ENCODE measurements at regions not wholly inside any gene's neighbourhood (a gene's known extent, or its start where the extent isn't known, plus 50 kb on each side); places are given as distances from the start of the nearest gene placed in this dataset.

DNA sequence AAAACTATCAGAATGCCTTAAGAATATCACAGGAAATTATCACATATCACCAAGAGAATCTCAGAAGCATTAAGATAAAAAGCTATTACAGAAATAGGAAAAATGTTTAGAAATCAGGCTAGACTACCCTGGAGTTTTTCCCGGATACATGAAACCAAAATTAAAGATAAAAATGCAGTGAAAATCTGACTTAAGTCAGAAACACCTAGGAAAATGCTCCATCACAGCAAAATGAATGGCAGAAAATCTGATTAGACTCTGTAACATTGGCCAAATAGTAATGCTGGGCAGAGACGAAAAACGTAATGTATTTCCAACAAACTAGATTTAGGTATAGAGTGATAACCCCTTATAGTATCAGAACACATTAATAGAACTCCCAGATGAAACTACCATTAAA, 1626.7 kb upstream of the C9orf72 start:
- H3K36me3 Mint-ChIP-seq = no peaks in the 10 kb centered on the region
- no peaks in the 10 kb centered on the region for H3K4me1 ChIP-seq
- DNase-seq (ENCODE audit: low spot score) = no peak
- no peaks in the 10 kb centered on the region for H3K27me3 ChIP-seq
- no peaks in the 10 kb centered on the region for H4K20me1 ChIP-seq (ENCODE audit: low read depth)
- no peaks in the 10 kb centered on the region for H3K9me3 Mint-ChIP-seq
- no peak overlapping the region for H3K27ac Mint-ChIP-seq
- no peak for TF ChIP-seq EZH2phosphoT487 (IDR thresholded peaks at IDR 0.05)
- TF ChIP-seq, protein P1, sequence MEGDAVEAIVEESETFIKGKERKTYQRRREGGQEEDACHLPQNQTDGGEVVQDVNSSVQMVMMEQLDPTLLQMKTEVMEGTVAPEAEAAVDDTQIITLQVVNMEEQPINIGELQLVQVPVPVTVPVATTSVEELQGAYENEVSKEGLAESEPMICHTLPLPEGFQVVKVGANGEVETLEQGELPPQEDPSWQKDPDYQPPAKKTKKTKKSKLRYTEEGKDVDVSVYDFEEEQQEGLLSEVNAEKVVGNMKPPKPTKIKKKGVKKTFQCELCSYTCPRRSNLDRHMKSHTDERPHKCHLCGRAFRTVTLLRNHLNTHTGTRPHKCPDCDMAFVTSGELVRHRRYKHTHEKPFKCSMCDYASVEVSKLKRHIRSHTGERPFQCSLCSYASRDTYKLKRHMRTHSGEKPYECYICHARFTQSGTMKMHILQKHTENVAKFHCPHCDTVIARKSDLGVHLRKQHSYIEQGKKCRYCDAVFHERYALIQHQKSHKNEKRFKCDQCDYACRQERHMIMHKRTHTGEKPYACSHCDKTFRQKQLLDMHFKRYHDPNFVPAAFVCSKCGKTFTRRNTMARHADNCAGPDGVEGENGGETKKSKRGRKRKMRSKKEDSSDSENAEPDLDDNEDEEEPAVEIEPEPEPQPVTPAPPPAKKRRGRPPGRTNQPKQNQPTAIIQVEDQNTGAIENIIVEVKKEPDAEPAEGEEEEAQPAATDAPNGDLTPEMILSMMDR (IDR thresholded peaks at IDR 0.05) = no peak
- no peak for TF ChIP-seq EZH2 (IDR thresholded peaks at IDR 0.05)
- no peak overlapping the region for H2AFZ ChIP-seq (replicated peaks)
- H3K9me3 ChIP-seq (ENCODE audit: low read depth) = no peaks in the 10 kb centered on the region
- H3F3A ChIP-seq (ENCODE audit: low read depth) = no peaks in the 10 kb centered on the region
- no peaks in the 10 kb centered on the region for H3K36me3 ChIP-seq
- H3K4me1 Mint-ChIP-seq = no peaks in the 10 kb centered on the region
- no peak overlapping the region for H3K4me3 Mint-ChIP-seq
- H3K4me2 ChIP-seq = no peak overlapping the region
- H3K4me3 ChIP-seq = no peak overlapping the region
- H3K9ac ChIP-seq = no peak overlapping the region
- no peaks in the 10 kb centered on the region for H3K27me3 Mint-ChIP-seq (ENCODE audit: insufficient read depth, low read depth)
- H3K27ac ChIP-seq = no peak overlapping the region
- H3K79me2 ChIP-seq (ENCODE audit: low read depth) = no peaks in the 10 kb centered on the region

- Histone ChIP-seq H4K20me1 (ENCODE audit: low read depth) (no peaks in the 10 kb centered on the region), H3K36me3 (no peaks in the 10 kb centered on the region), H3K4me1 (no peaks in the 10 kb centered on the region), H3K27ac (no peak overlapping the region), H3F3A (ENCODE audit: low read depth) (no peaks in the 10 kb centered on the region), H3K27me3 (no peaks in the 10 kb centered on the region), H3K4me2 (no peak overlapping the region), H3K9ac (no peak overlapping the region), H3K79me2 (ENCODE audit: low read depth) (no peaks in the 10 kb centered on the region), H2AFZ (replicated peaks) (no peak overlapping the region), H3K4me3 (no peak overlapping the region), H3K9me3 (ENCODE audit: low read depth) (no peaks in the 10 kb centered on the region)
- TF ChIP-seq EZH2phosphoT487 (IDR thresholded peaks at IDR 0.05) (no peak), EZH2 (IDR thresholded peaks at IDR 0.05) (no peak)
- TF ChIP-seq, protein P1 (IDR thresholded peaks at IDR 0.05) = no peak
- Mint-ChIP-seq H3K27me3 (ENCODE audit: insufficient read depth, low read depth) (no peaks in the 10 kb centered on the region), H3K9me3 (no peaks in the 10 kb centered on the region), H3K4me3 (no peak overlapping the region), H3K4me1 (no peaks in the 10 kb centered on the region), H3K36me3 (no peaks in the 10 kb centered on the region), H3K27ac (no peak overlapping the region)
- no peak for DNase-seq (ENCODE audit: low spot score)
Measured at GRCh38 chr9:29200650-29201049, 1627.4 kb upstream of the C9orf72 start.

GRCh38 chr9:29203244-29203930, 1630.1 kb upstream of the C9orf72 start:
- no peaks in the 10 kb centered on the region for H3K36me3 Mint-ChIP-seq
- DNase-seq (ENCODE audit: low spot score) = no peak
- Histone ChIP-seq H3K27me3 (no peaks in the 10 kb centered on the region), H3K79me2 (ENCODE audit: low read depth) (no peaks in the 10 kb centered on the region), H3K4me1 (no peaks in the 10 kb centered on the region), H3K36me3 (no peaks in the 10 kb centered on the region), H3K9ac (no peak overlapping the region), H3K27ac (no peak overlapping the region), H3F3A (ENCODE audit: low read depth) (no peaks in the 10 kb centered on the region), H3K4me2 (no peak overlapping the region), H4K20me1 (ENCODE audit: low read depth) (no peaks in the 10 kb centered on the region), H3K4me3 (no peak overlapping the region), H3K9me3 (ENCODE audit: low read depth) (no peaks in the 10 kb centered on the region), H2AFZ (replicated peaks) (no peak overlapping the region)
- no peaks in the 10 kb centered on the region for H3K9me3 Mint-ChIP-seq
- no peak overlapping the region for H3K27ac Mint-ChIP-seq
- no peak for TF ChIP-seq EZH2phosphoT487 (IDR thresholded peaks at IDR 0.05)
- no peak for TF ChIP-seq EZH2 (IDR thresholded peaks at IDR 0.05)
- TF ChIP-seq, protein P1 (IDR thresholded peaks at IDR 0.05) = no peak
- no peaks in the 10 kb centered on the region for H3K27me3 Mint-ChIP-seq (ENCODE audit: insufficient read depth, low read depth)
- H3K4me1 Mint-ChIP-seq = no peaks in the 10 kb centered on the region
- H3K4me3 Mint-ChIP-seq = no peak overlapping the region

Data from neural progenitor cell (in vitro differentiated cells).